RWPE1 (cell line): ENCODE measurements at regions not wholly inside any gene's neighbourhood (a gene's known extent, or its start where the extent isn't known, plus 50 kb on each side); places are given as distances from the start of the nearest gene placed in this dataset.

ENCODE experiments used
- CTCF ChIA-PET: fragments of 350-600 bp; sonication (Branson Sonifier 250); formaldehyde crosslinking; extraction: SDS; loops from one replicate; lab custom pipeline; 2021; lab: Yijun Ruan, JAX
- POLR2A ChIA-PET: fragments of 400-600 bp; formaldehyde crosslinking; extraction: SDS; loops from one replicate; lab custom pipeline; 2020; ENCODE audit warnings: antibody characterized with exemption; ENCODE audit not compliant: low non-redundant PET; lab: Yijun Ruan, JAX
- DNase-seq: peaks from one replicate; pipeline ENCODE4 v3.0.0; 2012; ENCODE audit warnings: low spot score
- H3K27ac ChIP-seq: fragments of 450-650 bp; 2 replicates; pipeline ENCODE4 v1.5.1; 2017
- CTCF ChIP-seq: fragments of 450-650 bp; conservative IDR thresholded peaks from 2 replicates; pipeline ENCODE4 v1.5.1; 2017; ENCODE audit warnings: low read depth, mild to moderate bottlenecking

- no peak overlapping the region for H3K27ac ChIP-seq
- CTCF ChIA-PET: no interaction called here
- no peak for TF ChIP-seq CTCF
- POLR2A ChIA-PET: no interaction called here
- DNase-seq: no peak
Measured at GRCh38 chr16:59773330-59773729, 1039.2 kb upstream of the GOT2 start.

GRCh38 chr16:59759296-59759695, 1025.2 kb upstream of the GOT2 start:
- POLR2A ChIA-PET: no interaction called here
- CTCF ChIA-PET: no interaction called here
- TF ChIP-seq CTCF: no peak
- no peak for DNase-seq
- no peak overlapping the region for H3K27ac ChIP-seq

DNA sequence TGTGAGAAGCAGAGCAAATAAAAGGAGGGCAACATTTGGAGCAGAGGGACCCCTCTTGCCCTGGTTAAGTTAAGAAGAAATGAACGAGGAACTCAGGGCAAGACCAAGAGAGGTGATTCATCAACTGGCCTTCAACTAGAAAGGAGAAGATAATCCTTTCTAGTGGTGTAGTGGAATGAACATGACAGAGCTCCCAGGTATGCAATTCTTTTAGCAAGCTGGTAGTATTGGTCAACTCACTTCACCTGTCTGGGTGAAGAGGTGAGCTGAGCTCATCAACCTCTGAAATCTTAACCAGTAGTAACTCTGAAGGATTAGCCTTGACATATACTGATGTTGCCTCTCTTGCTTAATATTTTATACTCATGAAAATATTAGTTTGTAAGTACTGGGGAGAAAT, 1024.7 kb upstream of the GOT2 start:
- H3K27ac ChIP-seq: no peak overlapping the region
- CTCF ChIA-PET: no interaction called here
- peak; percentile 4 for DNase-seq
- POLR2A ChIA-PET: no interaction called here
- no peak for TF ChIP-seq CTCF

GRCh38 chr16:59754854-59755253, 1020.7 kb upstream of the GOT2 start:
- CTCF ChIA-PET: interaction anchor here (0.6 to 0.7 kb wide), 2 partner anchors 14 to 1503 kb away, joined by 3 to 4 read pairs; no protein-coding TSS in a partner anchor
- H3K27ac ChIP-seq: no peak overlapping the region
- DNase-seq: no peak
- no peak for TF ChIP-seq CTCF
- POLR2A ChIA-PET: no interaction called here

DNA sequence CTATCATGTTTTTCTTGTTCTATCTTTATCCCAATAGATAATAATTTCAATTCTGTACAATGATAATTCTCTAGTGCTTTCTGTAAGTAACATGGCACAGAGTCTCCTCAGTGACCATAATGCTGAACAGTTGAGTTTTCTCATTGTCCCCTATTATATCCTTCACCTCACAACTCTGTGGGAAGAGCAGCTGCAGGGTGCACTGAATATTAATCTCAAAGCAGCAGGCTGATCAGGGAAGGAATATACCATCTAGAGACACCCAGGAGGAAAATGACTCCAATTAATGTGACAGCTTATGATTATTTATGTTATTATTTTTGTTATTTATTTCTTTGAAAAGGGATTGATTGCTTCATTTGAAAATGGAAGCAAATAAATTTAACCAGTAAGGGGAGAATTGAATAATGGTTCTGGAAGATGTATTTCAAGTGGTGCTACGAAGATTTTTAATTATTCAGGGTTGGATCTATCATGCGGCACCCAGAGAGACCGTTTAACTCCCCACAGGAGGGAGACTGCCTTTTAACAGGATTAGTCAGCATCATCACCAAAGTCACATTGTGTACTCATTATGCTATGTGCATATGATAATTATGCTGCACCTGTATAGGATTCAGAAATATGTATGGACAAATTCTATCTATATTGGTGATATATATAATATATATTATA, 1015.7 kb upstream of the GOT2 start:
- DNase-seq: no peak
- POLR2A ChIA-PET: no interaction called here
- H3K27ac ChIP-seq: no peak overlapping the region
- no peak for TF ChIP-seq CTCF
- CTCF ChIA-PET: no interaction called here

GRCh38 chr16:59748531-59748930, 1014.4 kb upstream of the GOT2 start:
- H3K27ac ChIP-seq: no peak overlapping the region
- POLR2A ChIA-PET: no interaction called here
- CTCF ChIA-PET: no interaction called here
- no peak for DNase-seq
- no peak for TF ChIP-seq CTCF
